ENCODE measurements at regions not wholly inside any gene's neighbourhood (a gene's known extent, or its start where the extent isn't known, plus 50 kb on each side); places are given as distances from the start of the nearest gene placed in this dataset.

GRCh38 chr12:126830778-126831680, 1435.9 kb upstream of the TMEM132C start:
- Histone ChIP-seq H3K27ac (no peak overlapping the region), H3K27me3 (ENCODE audit: insufficient read depth, low read depth) (peaks cover 17% of the 10 kb centered on the region; the same call in 1 of the 2 replicates), H2AFZ (no peak overlapping the region), H3K4me1 (replicated peaks; ENCODE audit: insufficient read depth) (no peaks in the 10 kb centered on the region), H3K9me3 (ENCODE audit: insufficient read depth, low read depth) (no peaks in the 10 kb centered on the region), H3F3A (ENCODE audit: insufficient read depth, low read depth) (no peaks in the 10 kb centered on the region), H3K4me2 (no peak overlapping the region), H3K79me2 (ENCODE audit: low read depth) (no peaks in the 10 kb centered on the region), H3K36me3 (ENCODE audit: low read depth) (no peaks in the 10 kb centered on the region), H3K4me3 (no peak overlapping the region), H4K20me1 (ENCODE audit: insufficient read depth) (no peaks in the 10 kb centered on the region), H3K9me2 (ENCODE audit: insufficient read depth) (no peaks in the 10 kb centered on the region)
- TF ChIP-seq EZH2 (IDR thresholded peaks at IDR 0.05; ENCODE audit: low read depth): no peak
- TF ChIP-seq CTCF (conservative IDR thresholded peaks at IDR 0.05): no peak
- no TSS peak for BruUV-seq (replicated peaks)
- intact Hi-C loops (cut with micrococcal nuclease; ENCODE audit: unreplicated experiment): no loop called here
- CTCF ChIA-PET: no interaction called here
- DNase-seq: no peak
- POLR2A ChIA-PET (ENCODE audit: unreplicated experiment): interaction anchor here (0.7 kb wide), 1 partner anchor 404 kb away, joined by 8 read pairs; no protein-coding TSS in a partner anchor

- POLR2A ChIA-PET (ENCODE audit: unreplicated experiment): no interaction called here
- DNase-seq: no peak
- Histone ChIP-seq H3F3A (ENCODE audit: insufficient read depth, low read depth) (no peaks in the 10 kb centered on the region), H2AFZ (no peak overlapping the region), H3K4me3 (no peak overlapping the region), H3K4me2 (no peak overlapping the region), H4K20me1 (ENCODE audit: insufficient read depth) (no peaks in the 10 kb centered on the region), H3K9me3 (ENCODE audit: insufficient read depth, low read depth) (no peaks in the 10 kb centered on the region; the same call in 1 of the 2 replicates), H3K4me1 (replicated peaks; ENCODE audit: insufficient read depth) (no peaks in the 10 kb centered on the region), H3K36me3 (ENCODE audit: low read depth) (no peaks in the 10 kb centered on the region), H3K79me2 (ENCODE audit: low read depth) (no peaks in the 10 kb centered on the region), H3K9me2 (ENCODE audit: insufficient read depth) (no peaks in the 10 kb centered on the region), H3K27ac (no peak overlapping the region), H3K27me3 (ENCODE audit: insufficient read depth, low read depth) (peaks cover 16% of the 10 kb centered on the region; the same call in 1 of the 2 replicates)
- no peak for TF ChIP-seq CTCF (conservative IDR thresholded peaks at IDR 0.05)
- TF ChIP-seq EZH2 (IDR thresholded peaks at IDR 0.05; ENCODE audit: low read depth): no peak
- CTCF ChIA-PET: no interaction called here
- no TSS peak for BruUV-seq (replicated peaks)
- intact Hi-C loops (cut with micrococcal nuclease; ENCODE audit: unreplicated experiment): no loop called here
Measured at GRCh38 chr12:126837697-126838096, 1429.3 kb upstream of the TMEM132C start.

- CTCF ChIA-PET: no interaction called here
- Histone ChIP-seq H3K36me3 (ENCODE audit: low read depth) (no peaks in the 10 kb centered on the region), H3K4me1 (replicated peaks; ENCODE audit: insufficient read depth) (no peaks in the 10 kb centered on the region), H3K9me2 (ENCODE audit: insufficient read depth) (no peaks in the 10 kb centered on the region), H3K9me3 (ENCODE audit: insufficient read depth, low read depth) (no peaks in the 10 kb centered on the region), H3K4me2 (no peak overlapping the region), H3K4me3 (no peak overlapping the region), H3F3A (ENCODE audit: insufficient read depth, low read depth) (no peaks in the 10 kb centered on the region), H2AFZ (no peak overlapping the region), H3K27ac (no peak overlapping the region), H3K79me2 (ENCODE audit: low read depth) (no peaks in the 10 kb centered on the region), H3K27me3 (ENCODE audit: insufficient read depth, low read depth) (peaks cover 49% of the 10 kb centered on the region), H4K20me1 (ENCODE audit: insufficient read depth) (no peaks in the 10 kb centered on the region)
- POLR2A ChIA-PET (ENCODE audit: unreplicated experiment): no interaction called here
- BruUV-seq (replicated peaks): no TSS peak
- intact Hi-C loops (cut with micrococcal nuclease; ENCODE audit: unreplicated experiment): no loop called here
- DNase-seq: no peak
- no peak for TF ChIP-seq EZH2 (IDR thresholded peaks at IDR 0.05; ENCODE audit: low read depth)
- no peak for TF ChIP-seq CTCF (conservative IDR thresholded peaks at IDR 0.05)
Measured at GRCh38 chr12:126843915-126844669, 1422.9 kb upstream of the TMEM132C start.
